CD4-positive, alpha-beta T cell treated with Interleukin-15 for 4 hours (primary cell): ENCODE measurements at regions not wholly inside any gene's neighbourhood (a gene's known extent, or its start where the extent isn't known, plus 50 kb on each side); places are given as distances from the start of the nearest gene placed in this dataset.

Experiments
- DNase-seq: peaks from one replicate; pipeline ENCODE4 v3.0.0-alpha.2; 2020; ENCODE audit warnings: low spot score

- no peak for DNase-seq
Observed at GRCh38 chr22:46066691-46067090, 83.6 kb upstream of the PPARA start.

DNA sequence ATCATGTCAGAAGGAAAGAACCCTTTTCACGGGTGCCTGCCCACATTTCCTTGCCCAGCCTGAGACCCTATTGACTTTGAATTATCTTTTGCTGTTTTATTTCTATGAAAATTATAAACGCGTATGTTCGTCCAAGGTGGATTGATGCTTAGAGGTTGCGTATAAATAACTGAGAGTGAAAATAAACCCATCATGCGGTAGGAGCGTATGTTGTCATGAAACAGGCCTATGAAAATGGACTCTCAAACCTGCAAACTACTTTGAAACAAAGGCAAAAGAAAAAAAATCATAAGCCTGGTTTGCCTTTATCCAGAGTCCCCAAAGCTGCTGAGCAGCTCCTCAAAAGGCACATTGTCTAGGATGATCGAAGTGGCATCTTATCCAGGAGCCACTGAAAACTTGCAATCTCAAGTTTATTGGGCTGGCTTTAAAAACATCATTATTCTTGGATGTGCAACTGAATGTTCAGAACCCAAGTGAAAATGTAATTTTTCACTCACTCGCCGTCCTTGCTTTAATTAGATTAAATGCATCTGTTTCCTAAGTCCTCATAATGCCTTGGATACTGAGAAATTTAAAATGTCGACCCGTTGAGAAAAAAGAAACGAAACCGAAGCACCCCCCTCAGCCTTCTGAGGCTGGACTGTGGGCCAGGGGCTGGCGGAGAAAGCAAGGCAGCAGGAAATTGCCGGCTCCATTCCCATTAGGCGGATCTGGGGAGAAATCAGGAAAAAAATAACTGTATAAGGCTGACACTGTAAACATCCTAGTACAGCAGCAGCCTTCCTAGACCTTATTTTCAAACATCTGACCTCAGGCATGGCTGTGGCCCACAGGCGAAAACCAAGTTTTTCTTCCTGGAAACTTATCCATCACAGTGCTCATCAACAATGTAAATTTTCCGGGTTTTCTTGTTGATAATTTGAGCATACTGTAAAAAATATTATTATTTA lies 82.9 kb upstream of the PPARA start:
- DNase-seq = no peak

GRCh38 chr22:46068181-46068592 lies 82.1 kb upstream of the PPARA start:
- no peak for DNase-seq

DNA sequence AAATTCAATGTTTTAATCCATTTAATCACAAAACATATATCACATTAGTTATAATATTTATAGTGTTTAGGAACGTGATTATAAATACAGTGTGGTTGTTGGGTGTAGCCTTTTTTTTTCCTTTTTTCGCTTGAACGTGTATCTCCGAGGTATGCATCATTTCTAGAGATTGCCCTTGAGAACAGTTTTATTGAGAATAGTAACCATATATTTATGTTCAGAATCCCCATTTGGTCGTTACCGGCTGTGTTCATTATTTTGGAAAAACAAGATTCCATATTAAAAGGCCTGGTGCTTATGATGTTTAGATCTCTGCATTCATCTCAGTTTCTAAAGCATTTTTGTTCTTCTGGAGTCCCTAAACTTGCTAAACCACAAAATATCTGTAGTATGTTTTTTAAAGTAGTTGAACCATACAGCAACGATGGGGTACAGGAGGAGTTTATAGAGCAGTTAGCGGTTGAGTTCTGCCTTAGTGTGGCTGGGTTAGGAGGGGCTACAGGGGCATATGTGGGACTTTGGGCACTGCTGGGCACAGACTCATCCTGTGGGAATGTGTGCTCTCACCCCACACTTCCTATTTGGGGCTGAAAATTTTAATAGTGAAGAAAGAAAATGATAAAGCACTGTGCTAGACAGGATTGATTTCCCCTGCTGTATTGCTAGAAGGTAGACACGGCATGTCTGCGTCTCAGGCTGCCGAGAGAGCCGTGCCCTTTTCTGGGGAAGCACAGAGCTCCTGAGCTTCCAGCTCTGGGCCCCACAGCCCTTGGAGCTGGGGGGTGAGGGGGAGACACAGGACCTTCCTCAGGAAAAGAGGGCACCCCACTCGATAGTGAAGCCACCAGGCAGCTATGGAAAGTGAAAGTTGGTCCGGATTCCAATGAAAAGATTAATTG lies 81.5 kb upstream of the PPARA start:
- DNase-seq = no peak

GRCh38 chr22:46069521-46070214 lies 80.7 kb upstream of the PPARA start:
- DNase-seq = peak; percentile 24

GRCh38 chr22:46070215-46070802 lies 80.0 kb upstream of the PPARA start:
- DNase-seq = no peak

GRCh38 chr22:46070803-46071450 lies 79.4 kb upstream of the PPARA start:
- DNase-seq = peak; percentile 41

DNA sequence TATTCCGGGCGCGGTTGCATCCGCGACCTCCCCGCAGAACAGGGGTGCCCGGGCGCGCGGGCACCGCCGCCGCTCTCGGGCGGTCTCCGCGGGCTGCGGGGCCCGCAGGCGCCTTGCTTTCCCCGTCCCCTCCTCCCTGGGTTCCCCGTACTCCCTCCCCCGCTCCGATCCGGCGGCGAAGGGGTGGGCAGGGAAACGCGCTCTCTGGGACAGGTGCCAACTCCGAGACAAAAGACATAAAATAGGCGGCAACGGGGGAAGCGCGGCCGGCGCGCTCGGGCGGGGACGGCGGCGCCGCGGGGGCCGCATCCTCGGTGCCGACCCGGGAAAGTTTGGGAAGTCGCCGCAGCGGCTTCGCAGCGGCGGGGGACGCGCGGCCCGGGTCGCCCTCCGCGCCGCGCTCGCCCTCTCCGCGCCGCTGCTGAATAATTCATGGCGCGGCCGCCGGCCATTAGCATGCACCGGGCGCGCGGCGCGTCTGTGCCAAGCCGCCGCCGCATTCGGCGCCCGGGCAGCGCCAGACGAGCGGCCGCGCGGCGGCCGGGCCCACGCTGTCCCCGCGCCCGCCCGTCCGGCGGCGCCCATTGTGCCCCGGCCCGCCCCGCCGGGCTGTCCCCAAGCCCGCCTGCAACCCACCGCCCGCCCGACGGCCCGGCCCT lies 78.7 kb upstream of the PPARA start:
- peak; percentile 64 for DNase-seq

DNA sequence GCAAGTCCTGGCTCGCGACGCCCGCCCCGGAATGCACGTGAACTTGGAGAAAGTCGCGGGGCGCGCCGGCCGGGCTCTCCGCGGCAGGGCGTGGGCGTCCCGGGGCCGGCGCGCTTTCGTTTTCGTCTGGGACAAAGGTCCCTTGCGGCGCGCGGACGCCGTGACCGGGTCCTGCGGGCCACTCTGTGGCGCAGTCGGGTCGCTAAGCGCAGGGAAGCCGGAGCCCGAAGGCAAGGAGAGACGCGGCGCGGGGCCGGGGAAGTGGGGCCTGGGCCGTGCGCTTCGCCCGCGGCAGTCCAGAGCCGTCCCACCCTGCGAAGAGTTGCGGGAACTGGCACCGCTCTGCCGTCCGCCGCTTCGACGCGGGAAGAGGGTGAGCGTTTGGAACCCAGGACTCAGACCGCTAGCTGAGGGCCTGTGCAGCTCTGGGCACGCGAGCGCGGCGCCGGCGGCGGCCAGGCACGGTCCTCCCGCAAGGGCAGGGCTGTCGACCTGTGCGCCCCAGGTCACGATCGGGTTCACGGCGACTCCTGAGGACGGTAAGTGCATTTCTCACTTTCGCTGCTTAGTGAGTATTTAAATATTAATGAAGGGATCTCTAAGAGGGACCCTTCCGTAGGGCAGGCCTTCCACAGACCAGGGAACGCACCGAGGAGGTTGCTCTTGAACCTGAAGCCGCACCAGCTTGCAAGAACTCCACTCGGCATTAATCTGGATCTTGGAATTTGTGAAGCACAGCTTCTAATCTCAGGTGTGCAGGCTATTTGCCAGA lies 78.0 kb upstream of the PPARA start:
- peak; percentile 27 for DNase-seq

- no peak for DNase-seq
Observed at GRCh38 chr22:46072981-46073682, 77.2 kb upstream of the PPARA start.

DNA sequence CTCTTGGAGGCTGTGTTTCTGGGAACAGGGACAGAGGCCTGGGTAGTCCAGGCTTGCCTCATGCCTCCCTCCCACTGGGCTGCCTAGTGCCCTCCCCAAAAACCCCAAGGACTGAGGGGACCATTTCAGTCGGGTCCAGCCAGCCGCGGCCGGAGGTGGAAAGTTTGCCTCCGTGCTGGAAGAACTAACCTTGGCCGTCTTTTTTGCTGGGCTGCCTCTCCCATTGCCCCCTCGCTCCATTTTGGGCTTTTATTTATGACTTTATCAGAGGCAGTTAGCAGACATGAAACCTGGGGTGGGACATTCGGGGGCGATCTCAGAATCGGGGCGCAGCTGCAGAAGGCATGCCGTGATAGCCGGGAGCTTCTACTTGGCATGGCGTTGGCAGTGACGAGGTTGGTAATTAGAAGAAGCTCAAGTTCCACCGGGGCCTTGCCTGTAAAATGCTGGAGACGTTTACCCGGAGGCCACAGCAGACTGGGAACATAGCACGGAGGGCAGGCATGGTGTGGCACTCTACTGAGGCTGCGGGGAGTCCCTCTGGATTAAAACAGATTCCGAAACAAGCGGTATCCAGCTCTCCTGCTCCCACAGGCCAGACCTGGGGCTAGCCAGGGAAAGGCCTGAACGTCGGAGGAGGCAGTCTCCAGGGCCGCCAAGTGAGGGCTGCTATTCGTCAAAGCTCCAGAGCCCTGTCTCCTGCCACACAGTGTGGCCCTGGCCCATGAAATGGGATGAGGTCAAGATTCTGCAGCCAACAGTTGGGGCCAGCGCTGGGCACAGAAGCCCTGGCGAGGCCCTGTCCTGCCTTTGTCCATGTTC lies 76.4 kb upstream of the PPARA start:
- DNase-seq = no peak

DNA sequence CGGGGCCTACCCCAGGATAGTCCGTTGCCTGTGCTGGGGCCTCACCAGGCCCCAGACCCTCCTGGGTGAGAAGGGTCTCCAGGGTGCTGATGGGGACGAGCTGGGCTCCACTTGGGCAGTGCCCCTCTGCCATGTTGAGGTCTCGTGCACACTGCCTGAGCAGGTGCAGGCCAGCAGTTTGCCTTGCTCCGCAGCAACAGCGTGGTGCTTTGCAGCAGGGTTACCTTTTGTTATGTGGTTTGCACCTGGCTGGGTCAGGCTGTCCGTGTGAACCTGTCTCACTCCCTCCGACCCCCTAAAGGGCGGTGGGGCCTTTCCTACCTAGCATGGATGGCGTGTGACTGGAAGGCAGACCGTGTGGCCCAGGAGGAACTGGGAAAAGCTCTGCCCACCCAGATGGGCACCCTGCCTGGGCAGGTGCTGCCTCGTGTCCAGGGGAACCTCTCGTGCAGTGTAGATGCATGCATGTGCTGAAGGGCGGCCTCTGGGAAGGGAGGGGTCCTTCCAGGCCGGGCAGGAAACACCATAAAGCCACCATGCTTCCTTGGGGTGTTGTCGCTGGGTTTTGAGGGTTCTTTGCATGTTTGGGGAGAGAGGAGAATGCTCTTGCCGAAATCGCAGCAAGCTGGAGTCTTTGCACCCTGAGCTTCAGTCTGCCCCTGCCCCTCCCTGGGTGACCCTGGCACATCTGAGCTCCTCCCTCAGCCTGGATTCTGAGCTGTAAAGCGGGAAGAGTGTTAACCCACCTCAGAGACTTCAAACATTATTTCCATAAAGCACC lies 75.4 kb upstream of the PPARA start:
- DNase-seq = no peak

DNA sequence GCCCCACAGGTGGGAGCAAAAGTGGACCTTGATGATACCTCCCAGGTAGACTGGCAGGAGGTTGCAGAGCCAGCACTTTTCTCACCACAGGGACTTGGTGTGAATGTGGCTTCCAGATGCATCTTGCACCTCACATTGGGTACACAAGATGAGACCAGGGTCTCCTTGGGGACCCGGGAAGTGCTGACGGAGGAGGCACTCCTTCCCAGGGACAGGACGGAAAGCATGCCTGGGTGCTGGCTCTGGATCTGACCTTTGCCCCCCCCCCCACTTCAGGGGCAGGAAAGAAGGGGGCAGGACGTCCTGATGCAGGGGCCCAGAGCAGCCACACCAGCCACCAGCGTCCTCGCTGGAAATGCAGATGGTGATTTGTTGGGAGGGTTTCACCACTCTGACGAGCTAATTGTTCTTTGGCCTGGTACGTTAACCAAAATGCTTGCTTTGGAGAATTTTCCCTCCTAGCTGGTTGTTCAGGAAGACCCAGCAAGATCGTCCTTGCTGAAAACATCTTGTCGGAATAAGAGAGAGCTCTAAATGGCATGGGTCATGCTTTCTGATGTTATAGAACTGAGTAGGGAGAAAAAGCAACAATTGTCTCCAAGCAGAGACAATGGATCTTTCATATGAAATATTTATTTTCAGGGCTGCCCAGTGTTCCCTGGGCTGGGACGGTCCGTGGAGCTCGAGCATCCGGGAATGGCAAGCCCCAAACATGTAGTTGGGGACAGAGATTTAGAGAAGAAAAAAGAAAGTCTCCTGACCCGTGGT lies 74.4 kb upstream of the PPARA start:
- no peak for DNase-seq

- no peak for DNase-seq
Observed at GRCh38 chr22:46076651-46077339, 73.5 kb upstream of the PPARA start.

- no peak for DNase-seq
Observed at GRCh38 chr22:46077669-46078099, 72.6 kb upstream of the PPARA start.
